C1 segment of cervical spinal cord (tissue), 14 donors: ENCODE measurements at regions not wholly inside any gene's neighbourhood (a gene's known extent, or its start where the extent isn't known, plus 50 kb on each side); places are given as distances from the start of the nearest gene placed in this dataset.

ENCODE experiments used
- DNase-seq, 14 donors: peaks; one replicate each; lab custom pipeline; 2025; lab: John Stamatoyannopoulos, UW

GRCh38 chr7:109126404-109127050 is 556.9 kb downstream of the DNAJB9 start:
- no peak for DNase-seq

GRCh38 chr7:109127145-109127544 is 557.5 kb downstream of the DNAJB9 start:
- DNase-seq: no peak

- no peak for DNase-seq
Observed at GRCh38 chr7:109131141-109131540, 561.5 kb downstream of the DNAJB9 start.

GRCh38 chr7:109136893-109137292 is 567.2 kb downstream of the DNAJB9 start:
- DNase-seq: no peak

GRCh38 chr7:109154748-109155147 is 585.1 kb downstream of the DNAJB9 start:
- DNase-seq: no peak

- no peak for DNase-seq
Observed at GRCh38 chr7:109158246-109158645, 588.6 kb downstream of the DNAJB9 start.

- no peak for DNase-seq
Observed at GRCh38 chr7:109176661-109177060, 607.0 kb downstream of the DNAJB9 start.

GRCh38 chr7:109178342-109178741 is 608.7 kb downstream of the DNAJB9 start:
- no peak for DNase-seq

GRCh38 chr7:109179601-109180000 is 609.9 kb downstream of the DNAJB9 start:
- no peak for DNase-seq

- DNase-seq: no peak
Observed at GRCh38 chr7:109190766-109191398, 621.2 kb downstream of the DNAJB9 start.

GRCh38 chr7:109206196-109206595 is 636.5 kb downstream of the DNAJB9 start:
- no peak for DNase-seq

GRCh38 chr7:109213081-109213480 is 643.4 kb downstream of the DNAJB9 start:
- no peak for DNase-seq

- DNase-seq: no peak
Observed at GRCh38 chr7:109215341-109215740, 645.7 kb downstream of the DNAJB9 start.

GRCh38 chr7:109224100-109224499 is 654.4 kb downstream of the DNAJB9 start:
- no peak for DNase-seq

GRCh38 chr7:109226699-109227098 is 657.0 kb downstream of the DNAJB9 start:
- DNase-seq: no peak

GRCh38 chr7:109235316-109235715 is 665.6 kb downstream of the DNAJB9 start:
- no peak for DNase-seq

- no peak for DNase-seq
Observed at GRCh38 chr7:109246330-109247077, 676.8 kb downstream of the DNAJB9 start.

GRCh38 chr7:109256762-109257560 is 687.3 kb downstream of the DNAJB9 start:
- no peak for DNase-seq

GRCh38 chr7:109259151-109259550 is 689.5 kb downstream of the DNAJB9 start:
- no peak for DNase-seq

- DNase-seq: no peak
Observed at GRCh38 chr7:109261781-109262180, 692.1 kb downstream of the DNAJB9 start.

- DNase-seq: no peak
Observed at GRCh38 chr7:109266610-109267009, 696.9 kb downstream of the DNAJB9 start.

- no peak for DNase-seq
Observed at GRCh38 chr7:109276348-109276747, 706.7 kb downstream of the DNAJB9 start.
